BJ (cell line): ENCODE measurements at regions not wholly inside any gene's neighbourhood (a gene's known extent, or its start where the extent isn't known, plus 50 kb on each side); places are given as distances from the start of the nearest gene placed in this dataset.

Source experiments
- CTCF ChIA-PET: fragments of 350-600 bp; formaldehyde crosslinking; extraction: SDS; loops from one replicate; lab custom pipeline; 2021; ENCODE audit warnings: antibody characterized with exemption, inconsistent platforms; lab: Yijun Ruan, JAX
- POLR2A ChIA-PET: fragments of 300-600 bp; sonication (Branson Sonifier 250); formaldehyde crosslinking; extraction: SDS; loops from one replicate; lab custom pipeline; 2021; ENCODE audit warnings: antibody characterized with exemption; lab: Charles Lee
- DNase-seq: peaks from one replicate; pipeline ENCODE4 v3.0.0-alpha.2; 2011; ENCODE audit warnings: low read depth
- H3K27me3 ChIP-seq: 2 replicates; pipeline ENCODE4 v1.6.0; 2011; ENCODE audit warnings: low read length; ENCODE audit not compliant: control insufficient read depth, insufficient read depth
- H3K36me3 ChIP-seq: 2 replicates; pipeline ENCODE4 v1.5.1; 2011; ENCODE audit warnings: low read length; ENCODE audit not compliant: control insufficient read depth, insufficient read depth
- H3K4me3 ChIP-seq: 2 replicates; pipeline ENCODE4 v1.5.1; 2011; ENCODE audit warnings: low read depth, mild to moderate bottlenecking, control low read depth, low read length
- CTCF ChIP-seq: IDR thresholded peaks from 2 replicates; pipeline ENCODE4 v1.5.1; 2011; ENCODE audit warnings: low read depth, mild to moderate bottlenecking, control low read depth, inconsistent platforms, low read length, moderate library complexity; ENCODE audit not compliant: insufficient read depth

- CTCF ChIA-PET = no interaction called here
- TF ChIP-seq CTCF = no peak
- POLR2A ChIA-PET = no interaction called here
- H3K36me3 ChIP-seq = no peaks in the 10 kb centered on the region
- DNase-seq = no peak
- no peaks in the 10 kb centered on the region for H3K27me3 ChIP-seq
- no peak overlapping the region for H3K4me3 ChIP-seq
Measured at GRCh38 chr4:178836865-178837264, 1394.6 kb upstream of the AGA start.

GRCh38 chr4:178838776-178839175, 1396.5 kb upstream of the AGA start:
- Histone ChIP-seq H3K27me3 (no peaks in the 10 kb centered on the region), H3K4me3 (no peak overlapping the region), H3K36me3 (no peaks in the 10 kb centered on the region)
- no peak for DNase-seq
- CTCF ChIA-PET = no interaction called here
- POLR2A ChIA-PET = no interaction called here
- no peak for TF ChIP-seq CTCF

GRCh38 chr4:178856139-178856800, 1414.0 kb upstream of the AGA start:
- H3K4me3 ChIP-seq = no peak overlapping the region
- ChIA-PET CTCF (no interaction called here), POLR2A (no interaction called here)

GRCh38 chr4:178871476-178871875, 1429.2 kb upstream of the AGA start:
- no peak overlapping the region for H3K4me3 ChIP-seq
- no peaks in the 10 kb centered on the region for H3K27me3 ChIP-seq
- DNase-seq = no peak
- no peaks in the 10 kb centered on the region for H3K36me3 ChIP-seq
- CTCF ChIA-PET = interaction anchor here (0.6 kb wide), 1 partner anchor 857 kb away, joined by 3 read pairs; no protein-coding TSS in a partner anchor
- POLR2A ChIA-PET = no interaction called here
- no peak for TF ChIP-seq CTCF

More at GRCh38 chr4:178856139-178856800, 1414.0 kb upstream of the AGA start:
- no peak for TF ChIP-seq CTCF
- no peak for DNase-seq
- H3K36me3 ChIP-seq = no peaks in the 10 kb centered on the region
- H3K27me3 ChIP-seq = no peaks in the 10 kb centered on the region

- DNase-seq = no peak
- ChIA-PET POLR2A (no interaction called here), CTCF (no interaction called here)
- Histone ChIP-seq H3K36me3 (no peaks in the 10 kb centered on the region), H3K27me3 (no peaks in the 10 kb centered on the region), H3K4me3 (no peak overlapping the region)
- TF ChIP-seq CTCF = no peak
Measured at GRCh38 chr4:178881937-178882336, 1439.7 kb upstream of the AGA start.
